Transverse colon (tissue), 4 donors: ENCODE measurements at regions not wholly inside any gene's neighbourhood (a gene's known extent, or its start where the extent isn't known, plus 50 kb on each side); places are given as distances from the start of the nearest gene placed in this dataset.

Experiments used
- DNase-seq: peaks from one replicate; pipeline ENCODE4 v3.0.0-alpha.2; 2019
- H3K27ac ChIP-seq, 4 donors: fragments of 200-600 bp; sonication (generic); 2 replicates each; pipeline ENCODE4 v1.5.1; 2016 to 2018; ENCODE audit warnings: inconsistent platforms in 4 of 4
- H3K27me3 ChIP-seq: fragments of 200-600 bp; sonication (generic); 2 replicates; pipeline ENCODE4 v1.5.1; 2017; ENCODE audit warnings: inconsistent platforms
- H3K36me3 ChIP-seq, 4 donors: fragments of 200-600 bp; sonication (generic); 2 replicates each; pipeline ENCODE4 v1.5.1; 2017 to 2019; ENCODE audit warnings: inconsistent platforms in 4 of 4
- H3K4me1 ChIP-seq, 4 donors: fragments of 200-600 bp; sonication (generic); 2 replicates each; pipeline ENCODE4 v1.5.1; 2017 to 2020; ENCODE audit warnings: inconsistent platforms in 4 of 4
- H3K4me3 ChIP-seq, 4 donors: fragments of 200-600 bp; sonication (generic); 1 replicate in 1 of 4; 2 replicates in 3 of 4; pipeline versions ENCODE4 v1.5.1 to v1.6.1; 2017 to 2019; ENCODE audit warnings: inconsistent platforms in 4 of 4
- H3K9me3 ChIP-seq, 2 donors: fragments of 200-600 bp; sonication (generic); 2 replicates each; pipeline ENCODE4 v1.5.1; 2017 to 2019; ENCODE audit warnings: inconsistent platforms in 2 of 2
- EP300 ChIP-seq: sonication (generic); formaldehyde crosslinking; IDR thresholded peaks from one replicate; pipeline ENCODE4 v1.6.1; 2017; ENCODE audit warnings: antibody characterized with exemption, low read depth
- POLR2A ChIP-seq: fragments of 450-650 bp; IDR thresholded peaks from one replicate; pipeline ENCODE4 v1.6.1; 2016; ENCODE audit warnings: antibody characterized with exemption, mild to moderate bottlenecking, moderate library complexity
- POLR2AphosphoS5 ChIP-seq, 3 donors: sonication (generic); formaldehyde crosslinking; IDR thresholded peaks; one replicate each; pipeline ENCODE4 v1.6.1; 2016; ENCODE audit warnings: antibody characterized with exemption in 3 of 3
- WGBS, 2 donors: methylation state at CpG; one replicate each; pipeline ENCODE4 v1.1.5; 2018; ENCODE audit warnings: low coverage in 1 of 2; 5-methylcytosine and 5-hydroxymethylcytosine counted together
- in situ Hi-C, 4 donors: fragments of 200-750 bp; cut with MboI; loops; one replicate each; pipeline versions ENCODE4 v1.15.0 to v1.15.1; 2017; ENCODE audit warnings: low sequenced_read_pairs in 3 of 4, low pct_ligation_motif_present in 1 of 4, low pct_unique_long_range_greater_than_20kb in 1 of 4
- intact Hi-C: fragments of 100-400 bp; cut with DNase I; formaldehyde crosslinking; loops from one replicate; pipeline ENCODE4 v1.15.1; 2023; ENCODE audit warnings: low total_unique reads
- TF ChIP-seq, protein P1 (sequence below), 5 experiments: fragments of 200-600 bp in 3 of 5; fragments of 450-650 bp in 2 of 5; sonication (generic) in 3 of 5; IDR thresholded peaks; 1 replicate in 2 of 5; 2 replicates in 3 of 5; pipeline ENCODE4 v1.5.1; 2016 to 2017; ENCODE audit warnings: antibody characterized with exemption in 5 of 5, inconsistent platforms in 3 of 5, mild to moderate bottlenecking in 2 of 5, moderate library complexity in 1 of 5

- H3K4me3 ChIP-seq: no peak overlapping the region
- H3K27me3 ChIP-seq: no peaks in the 10 kb centered on the region
- H3K36me3 ChIP-seq: no peaks in the 10 kb centered on the region
- WGBS, 2 donors: 70 to 75% methylated on average over 1 of the region's 1 CpG
- no peak for DNase-seq
- TF ChIP-seq POLR2A (no peak), EP300 (no peak), POLR2AphosphoS5 (IDR thresholded peaks at IDR 0.05) (no peak)
- TF ChIP-seq, protein P1, sequence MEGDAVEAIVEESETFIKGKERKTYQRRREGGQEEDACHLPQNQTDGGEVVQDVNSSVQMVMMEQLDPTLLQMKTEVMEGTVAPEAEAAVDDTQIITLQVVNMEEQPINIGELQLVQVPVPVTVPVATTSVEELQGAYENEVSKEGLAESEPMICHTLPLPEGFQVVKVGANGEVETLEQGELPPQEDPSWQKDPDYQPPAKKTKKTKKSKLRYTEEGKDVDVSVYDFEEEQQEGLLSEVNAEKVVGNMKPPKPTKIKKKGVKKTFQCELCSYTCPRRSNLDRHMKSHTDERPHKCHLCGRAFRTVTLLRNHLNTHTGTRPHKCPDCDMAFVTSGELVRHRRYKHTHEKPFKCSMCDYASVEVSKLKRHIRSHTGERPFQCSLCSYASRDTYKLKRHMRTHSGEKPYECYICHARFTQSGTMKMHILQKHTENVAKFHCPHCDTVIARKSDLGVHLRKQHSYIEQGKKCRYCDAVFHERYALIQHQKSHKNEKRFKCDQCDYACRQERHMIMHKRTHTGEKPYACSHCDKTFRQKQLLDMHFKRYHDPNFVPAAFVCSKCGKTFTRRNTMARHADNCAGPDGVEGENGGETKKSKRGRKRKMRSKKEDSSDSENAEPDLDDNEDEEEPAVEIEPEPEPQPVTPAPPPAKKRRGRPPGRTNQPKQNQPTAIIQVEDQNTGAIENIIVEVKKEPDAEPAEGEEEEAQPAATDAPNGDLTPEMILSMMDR (IDR thresholded peaks at IDR 0.05): no peak
- in situ Hi-C loops (no loop called here), intact Hi-C loops (no loop called here)
- no peaks in the 10 kb centered on the region for H3K9me3 ChIP-seq
- no peaks in the 10 kb centered on the region for H3K4me1 ChIP-seq
- H3K27ac ChIP-seq: no peak overlapping the region
These were observed 359.7 kb upstream of the PDGFD start for GRCh38 chr11:104523611-104524010.

DNA sequence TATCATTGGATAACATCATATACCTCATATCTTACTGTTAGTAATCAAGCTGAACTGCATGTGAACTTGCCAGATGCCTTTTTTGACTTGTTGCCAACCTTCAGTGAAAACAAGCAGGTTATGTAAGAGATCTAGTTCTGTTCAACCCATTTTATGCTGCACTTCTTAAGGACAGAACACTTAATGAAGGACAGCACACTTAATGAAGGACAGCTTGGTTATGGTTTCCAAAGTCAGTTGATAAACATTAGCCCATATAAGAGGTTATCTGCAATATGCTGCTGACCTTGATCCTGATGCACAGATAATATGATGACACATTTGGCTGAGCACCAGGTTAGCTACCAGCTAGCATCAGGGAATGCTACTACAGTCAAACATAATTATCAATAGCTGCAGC is 358.7 kb upstream of the PDGFD start:
- Histone ChIP-seq H3K36me3 (no peaks in the 10 kb centered on the region), H3K4me3 (no peak overlapping the region), H3K27me3 (no peaks in the 10 kb centered on the region), H3K9me3 (no peaks in the 10 kb centered on the region), H3K4me1 (no peaks in the 10 kb centered on the region), H3K27ac (no peak overlapping the region)
- intact Hi-C loops: no loop called here
- in situ Hi-C loops: no loop called here
- TF ChIP-seq POLR2AphosphoS5 (IDR thresholded peaks at IDR 0.05) (no peak), EP300 (no peak), POLR2A (no peak)
- TF ChIP-seq, protein P1 (IDR thresholded peaks at IDR 0.05): no peak
- no peak for DNase-seq

DNA sequence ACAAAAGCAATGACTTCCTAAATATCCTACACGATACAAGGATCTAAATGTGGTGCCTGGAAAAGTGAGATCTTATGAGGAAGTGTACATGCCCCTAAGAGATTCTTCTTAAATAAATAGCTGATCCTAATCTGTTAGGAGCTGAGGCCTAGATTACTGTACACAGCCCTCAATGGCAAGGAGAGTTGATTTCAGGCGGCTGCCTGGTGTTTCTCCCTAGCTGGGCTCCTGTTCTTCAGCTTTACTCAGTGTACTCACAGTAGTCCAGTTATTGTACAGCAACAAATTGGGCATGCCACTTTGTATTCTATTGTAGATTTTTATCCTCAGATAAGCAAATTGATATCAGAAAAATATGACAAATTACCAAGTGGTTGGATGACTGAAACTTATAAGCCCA is 358.2 kb upstream of the PDGFD start:
- Histone ChIP-seq H3K4me3 (no peak overlapping the region), H3K9me3 (no peaks in the 10 kb centered on the region), H3K36me3 (no peaks in the 10 kb centered on the region), H3K4me1 (no peaks in the 10 kb centered on the region), H3K27me3 (no peaks in the 10 kb centered on the region), H3K27ac (no peak overlapping the region)
- TF ChIP-seq EP300: no peak
- TF ChIP-seq POLR2AphosphoS5 (IDR thresholded peaks at IDR 0.05): no peak
- TF ChIP-seq POLR2A: no peak
- TF ChIP-seq, protein P1 (IDR thresholded peaks at IDR 0.05): no peak
- no peak for DNase-seq
- WGBS, 2 donors: 62 to 82% methylated on average over 2 of the region's 2 CpGs
- intact Hi-C loops: no loop called here
- in situ Hi-C loops: no loop called here

DNA sequence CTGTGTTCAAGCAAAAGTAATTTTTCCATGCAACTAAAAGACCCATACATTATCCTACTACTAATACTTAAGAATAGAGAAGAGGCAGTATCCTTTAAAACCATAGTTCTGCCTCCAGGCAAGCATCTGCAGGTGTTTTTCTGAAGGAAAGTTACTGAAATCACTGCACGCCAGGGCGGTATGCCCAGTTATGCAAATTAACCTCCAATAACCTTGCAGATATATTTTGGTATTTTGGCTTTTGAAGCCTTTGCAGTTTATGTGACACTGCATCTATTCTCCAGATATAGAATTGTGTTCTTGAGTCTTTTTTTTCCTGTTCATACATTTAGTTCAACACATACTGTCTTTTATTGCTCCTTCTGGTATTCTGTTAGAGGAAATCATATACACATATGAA is 346.2 kb upstream of the PDGFD start:
- Histone ChIP-seq H3K4me1 (no peaks in the 10 kb centered on the region), H3K27me3 (no peaks in the 10 kb centered on the region), H3K36me3 (no peaks in the 10 kb centered on the region), H3K9me3 (no peaks in the 10 kb centered on the region), H3K27ac (no peak overlapping the region), H3K4me3 (no peak overlapping the region)
- in situ Hi-C loops: no loop called here
- DNase-seq: no peak
- TF ChIP-seq, protein P1 (IDR thresholded peaks at IDR 0.05): no peak
- TF ChIP-seq EP300: no peak
- no peak for TF ChIP-seq POLR2A
- no peak for TF ChIP-seq POLR2AphosphoS5 (IDR thresholded peaks at IDR 0.05)
- 64 to 72% methylated on average over 2 of the region's 2 CpGs for WGBS, 2 donors
- intact Hi-C loops: no loop called here
